ENCODE measurements at regions not wholly inside any gene's neighbourhood (a gene's known extent, or its start where the extent isn't known, plus 50 kb on each side); places are given as distances from the start of the nearest gene placed in this dataset.
A peak's percentile ranks its signal among the peaks of the same experiment; 100 is the strongest.
"Not testable (repeated sequence)": the region's sequence is repeated elsewhere in the genome, so short reads cannot be mapped to it uniquely, and the experiment has no call there.

DNA sequence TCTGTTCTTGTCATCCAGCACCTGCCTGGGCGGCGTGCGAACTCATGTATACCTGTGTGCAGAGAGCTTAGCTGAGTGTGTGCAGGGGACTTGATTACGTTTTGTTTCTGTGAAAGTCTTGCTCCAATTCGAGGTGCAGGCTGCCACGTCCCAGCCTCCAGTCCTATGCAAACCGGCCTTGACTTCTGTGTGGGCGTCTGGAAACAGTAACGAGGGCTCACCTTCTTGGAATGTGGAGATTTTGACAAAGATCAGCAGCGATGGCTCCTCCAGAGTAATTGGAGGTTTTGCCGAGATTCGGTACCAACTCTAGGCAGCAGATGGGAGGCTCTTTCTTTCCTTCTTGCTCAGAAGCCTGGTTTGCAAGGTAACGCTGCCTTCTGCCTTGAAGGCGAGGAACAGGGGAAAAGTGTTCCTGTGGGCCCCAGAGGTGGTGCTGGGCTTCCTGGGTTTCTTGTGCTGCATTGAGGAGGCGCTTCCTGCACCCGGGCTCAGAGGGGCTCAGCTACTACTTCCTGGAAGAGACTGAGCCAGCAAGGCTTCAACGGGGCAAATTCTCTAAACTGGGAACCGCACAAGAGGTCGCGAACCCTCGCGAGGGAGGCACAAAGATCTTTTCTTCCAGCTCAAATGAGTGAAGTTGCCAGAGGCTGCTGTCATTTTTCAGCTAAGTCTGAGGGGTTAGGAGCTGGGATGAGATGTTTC, 249.0 kb downstream of the AACS start:
- no peak for FAIRE-seq

DNA sequence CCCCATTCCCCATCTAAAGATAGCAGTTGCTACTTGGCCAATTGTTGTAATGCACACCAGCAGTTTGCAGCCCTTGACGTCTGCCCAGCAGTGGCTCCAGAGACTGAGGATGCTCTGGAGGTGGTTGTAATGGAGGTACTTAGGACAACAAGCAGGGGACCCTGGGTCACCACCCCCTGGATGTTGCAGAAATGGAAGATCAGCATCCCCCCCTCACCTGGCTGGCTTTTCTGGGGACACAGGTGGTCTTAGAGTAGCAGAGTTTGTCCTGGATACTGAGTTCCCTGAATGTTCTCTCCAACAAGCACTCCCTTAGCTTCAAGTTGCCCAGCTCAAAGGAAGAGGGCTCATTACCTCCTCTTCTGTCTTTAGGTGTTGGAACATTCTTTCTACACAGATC, 250.5 kb downstream of the AACS start:
- no peak for FAIRE-seq

DNA sequence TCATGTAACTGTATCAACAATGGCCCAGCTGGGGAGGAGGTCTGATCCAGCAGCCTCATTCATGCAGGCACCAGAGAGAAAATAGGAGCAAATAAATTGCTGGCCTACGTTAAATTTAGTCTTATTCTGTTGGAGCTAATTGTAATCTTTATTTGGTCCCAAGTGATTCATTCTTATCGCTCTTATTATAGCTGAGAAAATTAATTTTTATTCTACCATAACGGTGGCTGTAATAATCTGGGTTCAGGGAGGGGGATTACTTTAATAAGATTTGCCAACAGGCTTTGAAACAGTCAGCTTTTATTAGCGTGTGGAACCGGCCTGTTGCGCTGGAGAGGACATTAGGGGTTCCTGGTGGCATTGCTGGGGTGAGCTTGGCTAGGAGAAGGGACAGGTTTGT, 254.9 kb downstream of the AACS start:
- no peak for FAIRE-seq

DNA sequence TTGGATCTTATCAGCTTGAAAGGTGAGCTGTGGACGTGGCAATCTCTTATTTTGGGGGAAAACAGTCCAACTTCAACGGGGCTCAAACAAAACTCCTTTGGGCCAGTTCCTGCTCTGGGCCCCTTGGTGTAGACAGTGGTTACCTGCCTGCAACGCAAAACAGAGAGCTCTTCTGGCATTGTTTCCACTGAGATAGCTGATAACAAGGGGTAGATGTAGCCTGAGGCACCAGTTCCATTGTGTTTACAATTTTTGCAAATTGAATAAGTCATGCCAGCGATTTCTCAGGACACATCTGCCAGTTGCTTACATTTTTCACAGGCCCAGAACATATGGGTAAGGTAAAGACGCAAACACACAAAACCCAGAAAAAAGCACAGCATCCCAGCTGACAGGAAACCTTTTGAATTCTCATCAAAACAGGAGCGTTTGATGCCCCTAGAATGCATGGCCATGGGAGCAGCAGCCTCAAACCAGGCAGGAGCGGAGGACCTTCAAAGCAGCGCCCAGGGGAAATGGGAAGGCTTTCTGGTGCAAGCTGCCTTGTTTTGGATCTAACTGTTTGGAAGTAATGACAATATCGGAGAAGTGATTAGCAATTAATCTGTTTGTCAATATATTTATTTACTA, 259.7 kb downstream of the AACS start:
- FAIRE-seq = no peak

DNA sequence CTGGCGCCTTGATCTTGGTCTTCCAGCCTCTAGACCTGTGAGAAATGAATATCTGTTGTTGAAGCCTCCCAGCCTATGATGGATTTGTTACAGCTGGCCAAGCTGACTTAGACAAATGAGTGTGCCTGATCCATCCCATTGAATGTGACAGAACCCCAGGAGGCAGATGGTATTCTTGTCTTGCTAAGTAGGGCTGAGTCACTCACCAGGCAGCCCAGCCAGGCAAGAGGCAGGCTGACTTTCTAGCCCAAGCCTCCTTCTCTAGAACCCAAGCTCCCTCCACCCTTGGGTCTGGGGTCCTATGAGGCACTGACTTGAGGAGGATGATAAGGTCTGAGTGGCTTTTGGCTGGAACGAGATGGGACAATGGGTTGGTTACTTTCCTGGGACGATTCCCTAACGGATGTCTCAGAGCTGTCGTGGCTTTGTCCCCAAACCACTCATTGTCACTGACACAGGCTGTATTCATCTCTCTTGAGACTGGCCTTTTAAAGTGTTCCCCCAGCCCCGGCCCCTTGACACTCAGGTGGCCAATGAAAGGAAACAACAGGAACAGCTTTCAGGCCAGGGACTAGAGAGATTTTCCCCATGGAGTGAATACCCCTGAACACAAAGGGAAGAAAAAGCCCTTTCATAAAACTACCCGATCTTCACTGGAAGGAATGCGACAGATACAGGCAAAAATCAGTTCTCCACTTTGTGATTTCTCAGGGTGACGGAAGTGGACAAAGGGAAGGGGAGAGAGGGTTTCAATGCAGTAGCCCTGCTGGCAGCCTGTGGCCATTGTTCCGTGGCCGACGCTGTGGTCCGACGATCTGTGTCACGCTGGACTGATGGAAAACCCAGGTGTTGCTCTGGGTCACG, 264.2 kb downstream of the AACS start:
- no peak for FAIRE-seq

DNA sequence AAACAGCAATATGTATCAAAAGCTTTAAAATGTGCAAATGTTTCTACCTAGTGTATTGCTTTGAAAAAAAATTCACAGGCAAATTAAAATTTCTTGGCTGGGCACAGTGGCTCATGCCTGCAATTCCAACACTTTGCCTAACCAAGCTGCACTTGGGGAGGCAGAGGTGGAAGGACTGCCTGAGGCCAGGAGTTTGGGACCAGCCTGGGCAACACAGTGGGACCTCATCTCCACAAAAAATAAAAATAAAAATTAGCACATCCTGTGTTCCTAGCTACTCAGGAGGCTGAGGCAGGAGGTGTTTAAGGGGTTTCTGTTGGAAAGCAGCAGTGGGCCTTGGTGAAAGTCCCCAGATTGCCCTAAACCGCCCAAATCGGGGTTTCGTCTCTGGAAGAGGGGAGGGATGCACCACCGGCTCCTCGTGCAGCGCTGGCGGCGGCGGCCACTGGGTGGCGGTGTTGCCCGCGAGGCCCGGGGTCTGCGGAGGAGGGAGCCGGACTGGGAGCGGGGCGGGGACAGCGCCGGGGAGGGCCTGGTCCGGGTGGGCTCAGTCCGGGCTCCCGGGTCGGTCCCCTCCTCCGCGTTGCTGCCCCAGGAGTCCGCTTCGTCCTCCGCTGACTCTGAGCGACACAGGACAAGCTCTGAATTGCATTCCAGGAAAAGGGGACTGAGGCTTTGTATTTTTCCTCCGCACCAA, 265.6 kb downstream of the AACS start:
- FAIRE-seq = no peak

DNA sequence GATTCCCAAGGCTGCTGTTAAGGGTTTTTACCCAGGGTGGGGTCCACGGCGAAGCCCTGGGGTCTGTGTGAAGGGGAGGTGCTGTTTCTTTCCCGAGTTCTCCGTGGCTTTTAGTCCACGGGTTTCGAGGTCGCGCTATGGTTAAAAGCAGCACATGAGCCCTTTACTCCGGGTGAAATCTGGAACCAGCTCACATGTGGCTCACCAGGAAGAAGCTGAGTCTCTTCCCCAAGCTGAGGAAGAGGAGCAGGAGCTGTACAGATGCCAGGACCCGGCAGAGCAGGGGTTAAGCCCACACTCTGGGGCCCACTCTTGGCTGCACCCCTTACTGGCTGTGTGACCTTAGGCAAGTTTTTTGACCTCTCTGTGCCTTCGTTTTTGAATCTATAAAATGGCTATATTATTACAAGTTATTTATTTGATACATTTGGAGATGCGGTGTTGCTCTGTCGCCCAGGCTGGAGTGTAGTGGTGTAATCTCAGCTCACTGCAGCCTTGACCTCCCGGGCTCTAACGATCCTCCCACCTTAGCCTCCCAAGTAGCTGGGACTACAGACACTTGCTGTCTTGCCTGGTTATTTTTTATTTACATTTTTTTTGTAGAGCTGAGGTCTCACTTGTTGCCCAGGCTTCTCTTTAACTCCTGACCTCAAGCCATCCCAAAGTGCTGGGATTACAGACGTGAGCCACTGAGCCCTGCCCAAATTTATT, 266.3 kb downstream of the AACS start:
- no peak for FAIRE-seq

DNA sequence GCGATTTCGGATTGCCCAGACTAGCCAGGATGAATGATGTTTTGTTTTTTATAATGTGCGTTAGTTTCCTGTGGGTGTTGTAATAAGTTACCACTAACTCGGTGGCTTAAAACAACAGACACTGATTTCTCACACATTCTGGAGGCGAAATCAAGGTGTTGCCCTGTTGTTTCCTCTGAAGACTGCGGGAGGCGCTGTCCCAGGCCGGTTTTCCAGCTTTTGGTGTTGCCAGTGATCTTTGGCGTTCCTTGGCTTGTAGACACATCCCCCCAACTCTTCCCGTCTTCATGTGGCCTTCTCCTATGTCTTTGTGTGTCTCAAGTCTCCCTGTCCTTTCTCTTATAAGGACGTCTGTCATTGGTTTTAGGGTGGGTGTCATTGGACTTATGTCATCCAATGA, 267.7 kb downstream of the AACS start:
- no peak for FAIRE-seq

DNA sequence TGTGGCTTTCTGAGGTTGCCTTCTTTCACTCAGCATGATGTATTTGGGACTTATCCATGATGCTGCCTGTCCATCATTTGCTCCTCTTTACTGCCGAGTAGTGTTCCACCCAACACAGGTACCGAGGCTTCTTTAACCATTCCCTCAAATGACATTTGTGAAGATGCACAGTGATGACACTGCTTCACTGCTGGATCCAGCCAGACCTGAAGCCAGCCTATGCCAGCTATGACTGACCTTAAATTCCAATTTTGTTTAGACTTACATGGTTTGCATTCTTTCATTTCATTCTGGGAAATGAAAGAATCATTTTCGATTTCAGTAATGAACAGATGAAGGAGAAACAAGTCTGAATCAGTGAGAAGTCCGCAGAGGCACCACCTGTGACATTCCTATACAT, 271.0 kb downstream of the AACS start:
- FAIRE-seq = no peak

DNA sequence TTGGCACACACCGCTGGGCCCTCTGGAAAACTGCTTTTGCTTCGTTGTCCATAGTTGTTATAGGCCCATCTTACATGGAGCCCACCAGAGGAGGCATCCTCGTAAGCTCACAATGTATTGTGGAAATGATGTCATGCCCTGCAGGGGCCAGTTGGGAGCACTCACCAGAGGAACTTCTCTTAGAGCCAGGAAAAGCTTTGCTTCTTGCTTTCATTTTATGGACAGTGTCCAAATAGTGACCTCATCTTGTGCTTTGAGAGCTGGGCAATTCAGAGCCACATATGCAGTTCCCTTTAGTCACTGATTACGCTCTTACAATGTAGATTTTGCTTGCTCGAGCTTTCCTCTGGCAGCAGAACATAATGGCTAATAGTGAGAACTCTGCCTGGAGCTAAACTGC, 275.6 kb downstream of the AACS start:
- FAIRE-seq = no peak

DNA sequence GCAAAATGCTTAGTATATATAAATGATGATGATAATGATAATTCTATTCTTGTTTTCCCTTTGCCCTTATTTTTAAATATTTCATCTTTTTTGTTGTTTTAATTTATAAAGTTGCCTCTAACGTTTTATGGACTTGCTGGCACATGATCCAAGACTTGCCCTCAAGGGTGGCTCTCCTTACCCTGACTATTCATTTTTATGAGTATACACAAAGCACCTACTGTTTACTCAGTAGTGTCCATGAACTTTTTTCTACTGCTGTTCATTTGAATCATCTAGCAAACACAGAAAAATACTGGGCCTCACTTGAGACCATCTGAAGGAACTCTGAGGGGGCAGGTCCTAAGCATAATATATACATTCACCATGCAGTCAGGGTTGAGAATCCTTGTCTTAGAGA, 276.2 kb downstream of the AACS start:
- FAIRE-seq = peak; percentile 60

DNA sequence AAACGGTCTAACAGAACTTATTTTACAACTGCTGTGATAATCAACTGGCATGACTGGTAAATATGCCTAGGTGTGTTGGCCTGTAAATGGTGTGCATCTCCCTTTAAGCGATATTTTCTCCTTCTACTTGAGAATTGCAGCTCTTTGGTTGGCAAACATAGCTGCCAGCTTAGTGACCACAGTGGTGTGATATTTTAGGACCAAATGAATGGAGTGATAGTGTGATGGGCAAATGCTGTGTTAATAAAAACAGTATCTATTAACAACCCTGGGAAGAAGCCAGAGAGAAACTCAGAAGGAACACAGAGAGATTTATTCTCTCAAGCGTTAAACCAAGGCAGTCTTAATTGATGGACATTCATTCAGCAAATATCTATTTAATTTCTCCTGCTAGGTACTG, 278.4 kb downstream of the AACS start:
- FAIRE-seq = no peak

DNA sequence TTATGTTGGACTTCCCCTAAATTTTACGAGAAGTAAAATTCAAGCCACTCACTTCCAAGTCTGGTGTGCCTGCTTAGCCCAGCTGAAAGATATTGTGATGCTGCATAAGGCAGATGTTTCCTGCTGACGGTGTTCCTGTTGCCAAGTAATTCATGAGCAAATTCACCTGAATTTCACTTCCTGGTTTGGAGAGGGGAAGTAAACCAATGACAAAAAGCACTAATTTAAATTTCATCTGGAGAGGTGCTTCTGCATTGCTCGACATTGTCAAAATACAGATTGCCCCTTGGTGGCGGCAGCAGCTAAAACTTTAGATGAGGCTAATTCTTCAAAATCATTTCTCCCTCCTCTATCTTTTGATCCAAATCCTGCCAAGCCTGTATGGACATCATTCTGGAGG, 281.1 kb downstream of the AACS start:
- FAIRE-seq = no peak

DNA sequence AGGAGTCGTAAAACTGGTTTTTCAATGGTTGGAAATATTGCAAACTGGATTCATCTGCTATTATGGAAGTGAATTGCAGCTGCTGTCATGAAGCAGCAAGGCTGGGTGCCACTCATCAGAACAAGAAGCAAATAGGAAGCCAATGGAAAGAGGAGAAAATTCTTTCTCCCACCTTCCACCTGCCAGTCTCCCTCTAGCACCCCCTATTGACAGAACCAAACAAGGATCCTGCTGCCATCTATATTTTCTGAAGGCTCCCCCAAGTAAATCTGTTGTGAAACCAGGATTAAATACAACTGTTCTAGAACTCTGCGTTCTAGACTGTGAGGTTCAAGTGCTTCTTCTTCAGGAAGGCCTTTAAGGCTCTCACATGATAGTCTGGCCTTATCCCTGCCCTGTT, 286.6 kb downstream of the AACS start:
- no peak for FAIRE-seq

DNA sequence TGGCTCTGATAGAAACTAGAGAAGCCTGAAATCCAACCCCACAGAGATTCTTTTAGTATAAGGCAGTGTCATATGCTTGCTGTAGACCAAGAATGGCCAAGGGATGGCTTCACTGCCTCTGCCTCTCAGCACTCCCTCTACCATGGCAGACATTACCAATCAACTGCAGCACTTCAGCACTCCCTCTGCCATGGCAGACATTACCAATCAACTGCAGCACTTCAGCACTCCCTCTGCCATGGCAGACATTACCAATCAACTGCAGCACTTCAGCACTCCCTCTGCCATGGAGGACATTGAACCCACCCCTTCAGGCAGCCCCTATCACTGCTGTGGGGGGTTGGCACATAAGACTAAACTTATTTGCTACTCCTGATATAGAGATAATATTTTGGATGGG, 287.8 kb downstream of the AACS start:
- not testable (repeated sequence) for FAIRE-seq

DNA sequence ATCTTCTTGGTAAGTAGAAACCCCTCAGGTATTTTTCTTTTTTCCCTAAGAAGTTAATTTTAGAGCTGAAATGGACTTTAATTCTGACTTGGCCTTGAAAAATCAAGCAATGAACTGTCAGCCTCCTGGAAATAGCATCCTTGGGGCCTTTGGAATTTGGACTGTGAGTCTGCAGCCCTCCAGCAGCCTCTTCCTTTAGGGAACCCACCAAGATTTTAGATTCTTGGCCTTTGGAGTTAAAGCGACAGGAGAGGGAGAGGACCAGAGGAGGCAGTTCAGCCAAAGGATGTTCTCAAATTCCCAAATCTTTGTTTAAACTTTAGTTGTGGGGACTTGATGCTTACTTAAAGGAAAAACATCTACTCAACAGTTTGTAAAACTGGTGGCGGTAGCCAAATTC, 288.6 kb downstream of the AACS start:
- no peak for FAIRE-seq

DNA sequence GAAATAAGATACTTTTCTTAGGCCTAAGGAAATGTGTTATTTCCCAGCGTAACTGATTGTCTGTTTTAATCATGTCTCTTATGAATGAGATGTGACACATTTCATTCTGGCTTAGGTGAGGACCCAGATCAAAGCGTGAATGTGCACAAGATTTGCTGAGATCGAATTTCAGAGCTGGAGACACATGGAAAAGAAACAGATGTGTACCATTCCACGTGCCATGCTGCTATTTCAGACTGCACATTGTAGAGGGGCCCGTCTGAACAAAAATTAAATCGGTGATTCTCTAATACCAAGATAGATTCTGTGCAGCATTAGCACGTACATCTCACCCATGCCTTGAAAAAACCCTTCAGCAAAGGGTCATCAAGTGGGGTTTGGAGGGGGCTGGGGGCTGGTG, 290.4 kb downstream of the AACS start:
- FAIRE-seq = no peak

DNA sequence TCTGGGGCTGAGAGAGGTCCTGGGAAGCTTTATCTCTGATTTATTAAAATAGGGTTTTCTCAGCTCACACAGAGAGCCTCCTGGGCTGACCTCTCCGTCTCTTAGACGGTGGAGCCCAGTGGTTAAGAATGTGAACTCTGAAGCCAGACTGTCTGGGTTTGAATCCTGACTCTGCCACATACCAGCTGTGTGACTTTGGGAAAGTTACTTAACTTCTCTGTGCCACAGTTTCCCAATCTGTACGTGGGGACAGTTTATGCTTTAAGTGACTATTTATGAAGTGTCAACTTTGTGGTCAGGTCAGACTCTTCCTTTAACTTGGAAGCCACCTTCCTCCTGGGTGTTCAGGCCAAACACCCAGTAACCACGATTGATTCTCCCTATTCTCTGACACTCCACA, 290.9 kb downstream of the AACS start:
- no peak for FAIRE-seq

DNA sequence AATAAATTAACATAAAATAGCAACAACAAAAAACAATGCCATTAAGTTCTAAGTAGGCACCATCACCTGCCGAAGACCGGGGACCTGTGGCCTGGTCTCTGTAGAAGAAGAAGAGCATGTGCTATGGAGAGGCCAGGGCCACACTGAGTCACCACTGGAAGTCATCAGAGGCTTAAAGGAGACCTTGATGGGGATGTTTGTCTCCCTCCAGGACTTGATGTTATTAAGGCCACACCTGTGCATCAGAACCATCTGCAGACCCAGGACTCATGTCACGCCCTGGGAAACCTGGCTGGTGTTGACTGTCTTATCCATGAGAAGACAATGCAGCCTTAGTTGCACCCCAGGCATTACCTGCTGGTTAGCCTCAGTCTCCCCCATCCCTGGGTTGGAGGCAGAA, 292.3 kb downstream of the AACS start:
- FAIRE-seq = no peak

DNA sequence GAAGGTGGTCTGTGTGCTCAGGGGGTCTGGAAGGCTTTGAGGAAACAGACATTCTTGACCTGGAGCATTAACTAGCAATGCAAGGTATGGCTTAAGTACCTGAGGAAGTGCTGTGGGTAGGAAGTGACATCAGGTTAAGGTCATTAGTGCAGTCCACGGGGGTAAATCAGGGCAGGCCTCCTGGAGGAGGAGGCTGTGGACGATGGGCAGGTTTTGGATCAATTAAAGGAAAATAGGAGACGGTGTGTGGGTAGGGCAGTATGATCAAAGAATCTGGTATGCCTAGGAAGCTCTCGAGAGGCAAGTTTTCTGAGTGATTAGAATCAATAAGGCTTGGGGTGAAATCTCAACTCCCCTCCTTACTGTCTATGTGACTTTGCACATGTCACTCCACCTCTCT, 295.3 kb downstream of the AACS start:
- FAIRE-seq = no peak

DNA sequence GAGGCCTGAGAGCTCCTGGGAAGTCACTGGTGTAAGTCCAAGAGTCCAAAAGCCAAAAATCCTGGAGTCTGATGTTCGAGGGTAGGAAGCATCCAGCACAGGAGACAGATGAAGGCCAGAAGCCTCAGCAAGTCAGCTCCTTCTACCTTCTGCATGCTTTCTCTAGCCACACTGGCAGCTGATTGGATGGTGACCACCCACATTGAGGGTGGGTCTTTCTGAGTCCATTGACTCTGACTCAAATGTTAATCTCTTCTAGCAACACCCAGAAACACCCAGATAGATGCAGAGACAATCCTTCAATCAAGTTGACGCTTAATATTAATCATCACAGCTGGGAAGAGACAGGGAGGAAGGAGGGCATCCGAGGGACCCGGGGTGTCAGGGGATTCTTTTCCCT, 305.8 kb downstream of the AACS start:
- no peak for FAIRE-seq

DNA sequence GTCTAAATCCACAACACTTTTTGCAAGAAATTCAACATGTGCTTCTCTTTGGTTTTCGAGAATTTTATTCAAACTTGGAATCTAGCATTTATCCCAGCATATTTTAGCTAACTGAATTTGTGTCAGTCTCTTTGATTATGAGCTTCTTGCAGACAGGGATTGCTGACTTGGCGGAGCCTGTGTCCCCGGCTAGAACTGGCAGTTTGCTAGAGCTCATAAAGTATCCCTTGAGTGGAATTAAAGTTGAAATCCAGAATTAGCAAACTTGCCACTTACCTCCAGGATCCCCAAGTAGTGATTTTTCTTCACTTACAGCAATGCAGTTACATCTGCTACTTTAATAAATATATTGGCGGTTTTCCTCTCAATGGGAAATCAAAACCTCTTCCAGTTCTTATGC, 306.9 kb downstream of the AACS start:
- no peak for FAIRE-seq

DNA sequence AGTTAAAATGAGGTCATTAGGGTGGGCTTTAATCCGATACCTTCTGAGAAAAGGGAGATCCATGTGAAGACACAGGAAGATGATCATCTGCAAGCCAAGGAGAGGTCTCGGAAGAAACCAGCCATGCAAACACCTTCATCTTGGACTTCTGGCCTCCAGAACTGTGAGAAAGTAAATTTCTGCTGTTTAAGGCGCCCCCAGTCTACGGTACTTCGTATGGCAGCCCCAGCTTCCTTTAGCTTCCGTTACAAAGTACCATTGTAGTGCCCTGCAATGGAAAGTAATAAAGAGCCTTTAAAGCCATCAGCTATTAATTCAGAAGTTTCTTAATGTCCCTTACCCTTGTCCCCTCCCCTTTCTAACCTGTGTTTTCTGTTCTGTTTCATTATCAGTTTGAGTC, 308.1 kb downstream of the AACS start:
- no peak for FAIRE-seq

Measured in colon (tissue), 2 donors.